GM19324 (cell line): ENCODE measurements at regions not wholly inside any gene's neighbourhood (a gene's known extent, or its start where the extent isn't known, plus 50 kb on each side); places are given as distances from the start of the nearest gene placed in this dataset.
"Not testable (repeated sequence)": the region's sequence is repeated elsewhere in the genome, so short reads cannot be mapped to it uniquely, and the experiment has no call there.

Experiments used
- ATAC-seq: cut with Tn5 transposase; IDR thresholded peaks from one replicate; pipeline ENCODE4 v1.9.1; 2021; ENCODE audit warnings: mild to moderate bottlenecking, moderate library complexity; ENCODE audit not compliant: unreplicated experiment, low FRiP score

GRCh38 chr6:63010962-63011361 lies 200.3 kb upstream of the FKBP1C start:
- ATAC-seq: not testable (repeated sequence)

- no peak for ATAC-seq
These were observed 197.0 kb upstream of the FKBP1C start for GRCh38 chr6:63014290-63014689.

GRCh38 chr6:63022631-63023030 lies 188.6 kb upstream of the FKBP1C start:
- ATAC-seq: no peak

GRCh38 chr6:63023726-63024125 lies 187.5 kb upstream of the FKBP1C start:
- ATAC-seq: no peak

- no peak for ATAC-seq
These were observed 162.1 kb upstream of the FKBP1C start for GRCh38 chr6:63049216-63049615.

- ATAC-seq: not testable (repeated sequence)
These were observed 158.1 kb upstream of the FKBP1C start for GRCh38 chr6:63053206-63053605.

GRCh38 chr6:63058601-63059000 lies 152.7 kb upstream of the FKBP1C start:
- ATAC-seq: no peak

- ATAC-seq: no peak
These were observed 147.5 kb upstream of the FKBP1C start for GRCh38 chr6:63063631-63064271.

- ATAC-seq: peak; percentile 75
These were observed 145.1 kb upstream of the FKBP1C start for GRCh38 chr6:63066055-63066704.

- no peak for ATAC-seq
These were observed 116.3 kb upstream of the FKBP1C start for GRCh38 chr6:63094947-63095346.

GRCh38 chr6:63097222-63097621 lies 114.0 kb upstream of the FKBP1C start:
- no peak for ATAC-seq

GRCh38 chr6:63098789-63099188 lies 112.5 kb upstream of the FKBP1C start:
- ATAC-seq: no peak

- no peak for ATAC-seq
These were observed 111.4 kb upstream of the FKBP1C start for GRCh38 chr6:63099772-63100459.

- peak; percentile 79 for ATAC-seq
These were observed 96.6 kb upstream of the FKBP1C start for GRCh38 chr6:63114610-63115211.

- no peak for ATAC-seq
These were observed 90.1 kb upstream of the FKBP1C start for GRCh38 chr6:63121166-63121565.

GRCh38 chr6:63140114-63140513 lies 71.2 kb upstream of the FKBP1C start:
- ATAC-seq: no peak

- no peak for ATAC-seq
These were observed 70.5 kb upstream of the FKBP1C start for GRCh38 chr6:63140692-63141318.

GRCh38 chr6:63149730-63150129 lies 61.5 kb upstream of the FKBP1C start:
- ATAC-seq: no peak

GRCh38 chr6:63154535-63154934 lies 56.7 kb upstream of the FKBP1C start:
- no peak for ATAC-seq
